ENCODE measurements at regions not wholly inside any gene's neighbourhood (a gene's known extent, or its start where the extent isn't known, plus 50 kb on each side); places are given as distances from the start of the nearest gene placed in this dataset.

DNA sequence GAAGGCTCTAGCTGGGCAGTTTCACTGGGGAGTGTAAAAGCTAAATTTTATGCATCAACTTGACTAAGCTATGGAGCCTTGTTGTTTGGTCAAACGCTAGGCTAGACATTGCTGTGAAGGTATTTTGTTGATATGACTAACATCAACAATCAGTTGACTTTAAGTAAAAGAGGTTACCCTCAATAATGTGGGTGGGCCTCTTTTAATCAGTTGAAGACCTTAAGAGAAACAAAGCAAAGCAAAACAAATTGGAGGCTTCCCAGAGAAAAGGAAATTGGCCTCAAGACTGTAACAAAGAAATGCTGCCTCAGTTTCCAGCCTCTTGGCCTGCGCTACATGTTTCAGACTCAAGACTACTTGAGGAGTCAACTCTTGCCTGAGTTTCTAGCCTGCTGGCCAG is 50.0 kb upstream of the TSC22D1 start:
- TF ChIP-seq POLR2AphosphoS5 (IDR thresholded peaks at IDR 0.05; ENCODE audit: low read depth, low read length): no peak
- no peak for TF ChIP-seq FOSL1 (IDR thresholded peaks at IDR 0.05; ENCODE audit: low read depth)
- TF ChIP-seq, protein P1, sequence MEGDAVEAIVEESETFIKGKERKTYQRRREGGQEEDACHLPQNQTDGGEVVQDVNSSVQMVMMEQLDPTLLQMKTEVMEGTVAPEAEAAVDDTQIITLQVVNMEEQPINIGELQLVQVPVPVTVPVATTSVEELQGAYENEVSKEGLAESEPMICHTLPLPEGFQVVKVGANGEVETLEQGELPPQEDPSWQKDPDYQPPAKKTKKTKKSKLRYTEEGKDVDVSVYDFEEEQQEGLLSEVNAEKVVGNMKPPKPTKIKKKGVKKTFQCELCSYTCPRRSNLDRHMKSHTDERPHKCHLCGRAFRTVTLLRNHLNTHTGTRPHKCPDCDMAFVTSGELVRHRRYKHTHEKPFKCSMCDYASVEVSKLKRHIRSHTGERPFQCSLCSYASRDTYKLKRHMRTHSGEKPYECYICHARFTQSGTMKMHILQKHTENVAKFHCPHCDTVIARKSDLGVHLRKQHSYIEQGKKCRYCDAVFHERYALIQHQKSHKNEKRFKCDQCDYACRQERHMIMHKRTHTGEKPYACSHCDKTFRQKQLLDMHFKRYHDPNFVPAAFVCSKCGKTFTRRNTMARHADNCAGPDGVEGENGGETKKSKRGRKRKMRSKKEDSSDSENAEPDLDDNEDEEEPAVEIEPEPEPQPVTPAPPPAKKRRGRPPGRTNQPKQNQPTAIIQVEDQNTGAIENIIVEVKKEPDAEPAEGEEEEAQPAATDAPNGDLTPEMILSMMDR (IDR thresholded peaks at IDR 0.05 in 2 of 3, conservative IDR thresholded peaks at IDR 0.05 in 1 of 3; ENCODE audit: borderline replicate concordance in 1 of 3, insufficient read depth in 1 of 3, low read depth in 2 of 3, low read length in 2 of 3): no peak
- TF ChIP-seq, protein P2, sequence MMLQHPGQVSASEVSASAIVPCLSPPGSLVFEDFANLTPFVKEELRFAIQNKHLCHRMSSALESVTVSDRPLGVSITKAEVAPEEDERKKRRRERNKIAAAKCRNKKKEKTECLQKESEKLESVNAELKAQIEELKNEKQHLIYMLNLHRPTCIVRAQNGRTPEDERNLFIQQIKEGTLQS (IDR thresholded peaks at IDR 0.05): no peak
- TF ChIP-seq RAD21 (IDR thresholded peaks at IDR 0.05; ENCODE audit: low read depth): no peak
- no peak for TF ChIP-seq SIN3A (IDR thresholded peaks at IDR 0.05; ENCODE audit: low read depth)
- no peak for TF ChIP-seq SP1 (IDR thresholded peaks at IDR 0.05; ENCODE audit: low read depth)
- no peak for TF ChIP-seq SRF (IDR thresholded peaks at IDR 0.05; ENCODE audit: low read depth)
- no peak for TF ChIP-seq CBX3 (IDR thresholded peaks at IDR 0.05; ENCODE audit: low read depth)
- TF ChIP-seq ZNF274 (IDR thresholded peaks at IDR 0.05; ENCODE audit: low read depth, low read length): no peak
- TF ChIP-seq TCF7L2 (IDR thresholded peaks at IDR 0.05; ENCODE audit: borderline replicate concordance, extremely low read depth, insufficient read depth, insufficient read length): no peak
- no peak for TF ChIP-seq POLR2A (IDR thresholded peaks at IDR 0.05; ENCODE audit: borderline replicate concordance, extremely low read depth, insufficient read depth, insufficient read length)
- TF ChIP-seq, protein P3, sequence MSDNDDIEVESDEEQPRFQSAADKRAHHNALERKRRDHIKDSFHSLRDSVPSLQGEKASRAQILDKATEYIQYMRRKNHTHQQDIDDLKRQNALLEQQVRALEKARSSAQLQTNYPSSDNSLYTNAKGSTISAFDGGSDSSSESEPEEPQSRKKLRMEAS (IDR thresholded peaks at IDR 0.05): no peak
- no peak for TF ChIP-seq EGR1 (IDR thresholded peaks at IDR 0.05; ENCODE audit: low read depth)
- TF ChIP-seq YY1 (IDR thresholded peaks at IDR 0.05; ENCODE audit: extremely low read depth, insufficient replicate concordance, low read depth, low read length): no peak
- no peak for TF ChIP-seq ELF1 (IDR thresholded peaks at IDR 0.05; ENCODE audit: borderline replicate concordance, low read depth)
- TF ChIP-seq, protein P4, sequence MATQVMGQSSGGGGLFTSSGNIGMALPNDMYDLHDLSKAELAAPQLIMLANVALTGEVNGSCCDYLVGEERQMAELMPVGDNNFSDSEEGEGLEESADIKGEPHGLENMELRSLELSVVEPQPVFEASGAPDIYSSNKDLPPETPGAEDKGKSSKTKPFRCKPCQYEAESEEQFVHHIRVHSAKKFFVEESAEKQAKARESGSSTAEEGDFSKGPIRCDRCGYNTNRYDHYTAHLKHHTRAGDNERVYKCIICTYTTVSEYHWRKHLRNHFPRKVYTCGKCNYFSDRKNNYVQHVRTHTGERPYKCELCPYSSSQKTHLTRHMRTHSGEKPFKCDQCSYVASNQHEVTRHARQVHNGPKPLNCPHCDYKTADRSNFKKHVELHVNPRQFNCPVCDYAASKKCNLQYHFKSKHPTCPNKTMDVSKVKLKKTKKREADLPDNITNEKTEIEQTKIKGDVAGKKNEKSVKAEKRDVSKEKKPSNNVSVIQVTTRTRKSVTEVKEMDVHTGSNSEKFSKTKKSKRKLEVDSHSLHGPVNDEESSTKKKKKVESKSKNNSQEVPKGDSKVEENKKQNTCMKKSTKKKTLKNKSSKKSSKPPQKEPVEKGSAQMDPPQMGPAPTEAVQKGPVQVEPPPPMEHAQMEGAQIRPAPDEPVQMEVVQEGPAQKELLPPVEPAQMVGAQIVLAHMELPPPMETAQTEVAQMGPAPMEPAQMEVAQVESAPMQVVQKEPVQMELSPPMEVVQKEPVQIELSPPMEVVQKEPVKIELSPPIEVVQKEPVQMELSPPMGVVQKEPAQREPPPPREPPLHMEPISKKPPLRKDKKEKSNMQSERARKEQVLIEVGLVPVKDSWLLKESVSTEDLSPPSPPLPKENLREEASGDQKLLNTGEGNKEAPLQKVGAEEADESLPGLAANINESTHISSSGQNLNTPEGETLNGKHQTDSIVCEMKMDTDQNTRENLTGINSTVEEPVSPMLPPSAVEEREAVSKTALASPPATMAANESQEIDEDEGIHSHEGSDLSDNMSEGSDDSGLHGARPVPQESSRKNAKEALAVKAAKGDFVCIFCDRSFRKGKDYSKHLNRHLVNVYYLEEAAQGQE (IDR thresholded peaks at IDR 0.05; ENCODE audit: low read depth): no peak
- Histone ChIP-seq H3K4me3 (replicated peaks in 1 of 2; ENCODE audit: low read depth in 1 of 2, low read length in 2 of 2) (no peak overlapping the region), H4K20me1 (ENCODE audit: insufficient read depth) (no peaks in the 10 kb centered on the region), H2AFZ (ENCODE audit: low read depth, low read length, poor library complexity, severe bottlenecking) (peak overlapping the region; percentile 74), H3K27ac (ENCODE audit: low read depth, low read length) (no peak overlapping the region), H3K4me1 (ENCODE audit: control insufficient read depth in 1 of 2, insufficient read depth in 2 of 2, low read length in 2 of 2) (no peaks in the 10 kb centered on the region), H3K27me3 (ENCODE audit: insufficient read depth, low read length) (no peaks in the 10 kb centered on the region), H3K4me2 (ENCODE audit: low read length) (no peak overlapping the region), H3K79me2 (ENCODE audit: insufficient read depth, low read length) (no peaks in the 10 kb centered on the region), H3K36me3 (ENCODE audit: control insufficient read depth in 1 of 2, insufficient read depth in 2 of 2, low read length in 2 of 2) (no peaks in the 10 kb centered on the region), H3K9ac (ENCODE audit: low read length) (no peak overlapping the region), H3K9me3 (ENCODE audit: control insufficient read depth in 1 of 2, insufficient read depth in 1 of 2, low read depth in 1 of 2, low read length in 2 of 2) (no peaks in the 10 kb centered on the region), H3K9me2 (ENCODE audit: insufficient read depth) (no peaks in the 10 kb centered on the region)
- ChIA-PET RAD21 (ENCODE audit: low non-redundant PET in 1 of 2, low total read pairs in 2 of 2, uncharacterized antibody in 2 of 2, unreplicated experiment in 2 of 2) (no interaction called here), CTCF (no interaction called here), POLR2A (no interaction called here)
- no peak for DNase-seq (ENCODE audit: low read depth, low spot score)
- no peak for ATAC-seq
- no TSS peak for BruUV-seq (replicated peaks)
- intact Hi-C loops (cut with micrococcal nuclease): no loop called here

All from HCT116 (cell line).